ENCODE measurements at regions not wholly inside any gene's neighbourhood (a gene's known extent, or its start where the extent isn't known, plus 50 kb on each side); places are given as distances from the start of the nearest gene placed in this dataset.
"Not testable (repeated sequence)": the region's sequence is repeated elsewhere in the genome, so short reads cannot be mapped to it uniquely, and the experiment has no call there.

- H4K20me1 ChIP-seq (ENCODE audit: insufficient read depth, low read length), result no peaks in the 10 kb centered on the region
- no peak overlapping the region for H2AFZ ChIP-seq (ENCODE audit: low read depth, low read length)
- no peak for TF ChIP-seq CTCF (IDR thresholded peaks at IDR 0.05; ENCODE audit: borderline replicate concordance, extremely low read depth, low read length, poor library complexity, severe bottlenecking)
- no peak for TF ChIP-seq EZH2 (IDR thresholded peaks at IDR 0.05; ENCODE audit: borderline replicate concordance, low read depth, low read length, severe bottlenecking)
- H3K27me3 ChIP-seq (ENCODE audit: insufficient read depth, low read length, poor library complexity), result no peaks in the 10 kb centered on the region
- no peaks in the 10 kb centered on the region for H3K9me3 ChIP-seq (ENCODE audit: insufficient read depth, low read length, severe bottlenecking)
- no peak for ATAC-seq (ENCODE audit: insufficient read depth, low read depth)
- no peak for DNase-seq
- H3K36me3 ChIP-seq (ENCODE audit: insufficient read depth, low read length), result no peaks in the 10 kb centered on the region
- no peaks in the 10 kb centered on the region for H3K79me2 ChIP-seq (ENCODE audit: insufficient read depth, low read length)
- H3K4me1 ChIP-seq (ENCODE audit: insufficient read depth, low read length), result no peaks in the 10 kb centered on the region
- H3K4me2 ChIP-seq (ENCODE audit: insufficient read depth, low read length), result no peak overlapping the region
- no peak overlapping the region for H3K9ac ChIP-seq (ENCODE audit: low read depth, low read length)
- H3K4me3 ChIP-seq (ENCODE audit: low read depth in 1 of 2, low read length in 2 of 2), result no peak overlapping the region
- H3K27ac ChIP-seq (ENCODE audit: low read length), result no peak overlapping the region
These were observed 1165.2 kb downstream of the TBL1XR1 start for GRCh38 chr3:176032043-176032442.

GRCh38 chr3:176016203-176016602 is 1157.1 kb downstream of the NAALADL2 start:
- H3K36me3 ChIP-seq (ENCODE audit: insufficient read depth, low read length); ATAC-seq (ENCODE audit: insufficient read depth, low read depth): not testable (repeated sequence)

GRCh38 chr3:176015228-176015627 is 1156.1 kb downstream of the NAALADL2 start:
- H3K4me2 ChIP-seq (ENCODE audit: insufficient read depth, low read length); H3K4me1 ChIP-seq (ENCODE audit: insufficient read depth, low read length); DNase-seq; H3K27ac ChIP-seq (ENCODE audit: low read length); H3K9me3 ChIP-seq (ENCODE audit: insufficient read depth, low read length, severe bottlenecking); H3K27me3 ChIP-seq (ENCODE audit: insufficient read depth, low read length, poor library complexity); H3K36me3 ChIP-seq (ENCODE audit: insufficient read depth, low read length); H3K9ac ChIP-seq (ENCODE audit: low read depth, low read length); ATAC-seq (ENCODE audit: insufficient read depth, low read depth); H3K4me3 ChIP-seq (ENCODE audit: low read depth in 1 of 2, low read length in 2 of 2); H3K79me2 ChIP-seq (ENCODE audit: insufficient read depth, low read length); H4K20me1 ChIP-seq (ENCODE audit: insufficient read depth, low read length); H2AFZ ChIP-seq (ENCODE audit: low read depth, low read length): not testable (repeated sequence)

More at GRCh38 chr3:176016203-176016602, 1157.1 kb downstream of the NAALADL2 start:
- not testable (repeated sequence) for H3K9me3 ChIP-seq (ENCODE audit: insufficient read depth, low read length, severe bottlenecking); H3K9ac ChIP-seq (ENCODE audit: low read depth, low read length); H3K27ac ChIP-seq (ENCODE audit: low read length); H3K27me3 ChIP-seq (ENCODE audit: insufficient read depth, low read length, poor library complexity); H4K20me1 ChIP-seq (ENCODE audit: insufficient read depth, low read length); H3K79me2 ChIP-seq (ENCODE audit: insufficient read depth, low read length); DNase-seq; H3K4me2 ChIP-seq (ENCODE audit: insufficient read depth, low read length); H3K4me3 ChIP-seq (ENCODE audit: low read depth in 1 of 2, low read length in 2 of 2); H3K4me1 ChIP-seq (ENCODE audit: insufficient read depth, low read length); H2AFZ ChIP-seq (ENCODE audit: low read depth, low read length)

GRCh38 chr3:176009256-176009655 is 1150.1 kb downstream of the NAALADL2 start:
- Histone ChIP-seq H2AFZ (ENCODE audit: low read depth, low read length) (no peak overlapping the region), H3K36me3 (ENCODE audit: insufficient read depth, low read length) (no peaks in the 10 kb centered on the region), H3K27me3 (ENCODE audit: insufficient read depth, low read length, poor library complexity) (no peaks in the 10 kb centered on the region), H3K4me2 (ENCODE audit: insufficient read depth, low read length) (no peak overlapping the region), H3K4me1 (ENCODE audit: insufficient read depth, low read length) (no peaks in the 10 kb centered on the region), H3K4me3 (ENCODE audit: low read depth in 1 of 2, low read length in 2 of 2) (no peak overlapping the region), H3K79me2 (ENCODE audit: insufficient read depth, low read length) (no peaks in the 10 kb centered on the region), H3K27ac (ENCODE audit: low read length) (no peak overlapping the region), H4K20me1 (ENCODE audit: insufficient read depth, low read length) (no peaks in the 10 kb centered on the region), H3K9ac (ENCODE audit: low read depth, low read length) (no peak overlapping the region), H3K9me3 (ENCODE audit: insufficient read depth, low read length, severe bottlenecking) (no peaks in the 10 kb centered on the region)
- ATAC-seq (ENCODE audit: insufficient read depth, low read depth) (no peak), DNase-seq (no peak)
- no peak for TF ChIP-seq EZH2 (IDR thresholded peaks at IDR 0.05; ENCODE audit: borderline replicate concordance, low read depth, low read length, severe bottlenecking)
- no peak for TF ChIP-seq CTCF (IDR thresholded peaks at IDR 0.05; ENCODE audit: borderline replicate concordance, extremely low read depth, low read length, poor library complexity, severe bottlenecking)
